SKM-1 treated with dmso at 0.1 percent for 144 hours (cell line): ENCODE measurements at regions not wholly inside any gene's neighbourhood (a gene's known extent, or its start where the extent isn't known, plus 50 kb on each side); places are given as distances from the start of the nearest gene placed in this dataset.
"Not testable (repeated sequence)": the region's sequence is repeated elsewhere in the genome, so short reads cannot be mapped to it uniquely, and the experiment has no call there.

Experiments
- DNase-seq: peaks from one replicate; lab custom pipeline; 2025; ENCODE audit not compliant: unreplicated experiment; lab: John Stamatoyannopoulos, UW

GRCh38 chr11:122604621-122605020 lies 50.9 kb upstream of the UBASH3B start:
- DNase-seq: no peak

DNA sequence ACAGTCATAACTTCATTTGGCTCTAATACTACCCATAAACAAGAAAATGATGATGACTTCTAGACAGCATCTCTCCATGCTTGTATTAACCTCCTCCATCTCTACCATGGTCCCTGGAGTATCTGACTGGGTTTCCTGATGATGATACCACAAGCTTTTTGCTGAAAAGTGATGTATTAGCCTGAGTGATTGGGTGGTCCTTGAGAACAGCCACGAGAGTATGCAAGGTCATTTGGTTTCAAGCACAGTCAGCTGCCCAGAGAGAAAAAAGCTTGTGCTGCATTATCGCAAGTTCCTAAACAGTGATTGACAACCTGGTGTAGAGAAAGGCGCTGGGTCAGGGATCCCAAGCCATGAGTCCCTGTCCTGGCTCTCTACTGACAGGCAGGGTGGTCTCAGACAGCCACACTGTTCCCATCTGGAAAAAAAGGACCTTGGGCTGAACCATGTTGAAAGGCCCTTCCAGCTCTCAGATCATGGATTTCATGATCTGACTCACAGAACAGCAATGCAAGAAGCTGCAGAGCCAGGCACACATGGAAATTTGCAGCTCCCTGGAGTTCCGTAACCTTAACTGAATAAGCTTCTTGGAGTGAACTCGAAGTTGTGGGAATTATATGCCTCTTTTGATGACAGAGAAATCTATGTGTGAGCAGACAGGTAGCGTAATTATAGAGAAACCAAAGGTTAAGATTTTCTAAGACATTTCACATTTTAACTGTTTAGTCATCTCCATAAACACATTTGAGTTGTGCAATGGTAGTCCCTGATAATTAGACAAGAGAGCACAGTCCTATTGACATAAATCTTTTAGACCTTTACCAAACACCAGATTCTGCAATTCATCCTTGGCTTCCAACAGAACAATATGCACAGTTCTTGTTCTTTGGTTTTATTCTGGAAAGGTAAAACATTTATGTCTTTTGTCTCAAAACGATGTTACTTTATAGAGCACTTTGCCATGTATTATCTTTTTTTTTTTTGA lies 54.1 kb upstream of the UBASH3B start:
- no peak for DNase-seq

DNA sequence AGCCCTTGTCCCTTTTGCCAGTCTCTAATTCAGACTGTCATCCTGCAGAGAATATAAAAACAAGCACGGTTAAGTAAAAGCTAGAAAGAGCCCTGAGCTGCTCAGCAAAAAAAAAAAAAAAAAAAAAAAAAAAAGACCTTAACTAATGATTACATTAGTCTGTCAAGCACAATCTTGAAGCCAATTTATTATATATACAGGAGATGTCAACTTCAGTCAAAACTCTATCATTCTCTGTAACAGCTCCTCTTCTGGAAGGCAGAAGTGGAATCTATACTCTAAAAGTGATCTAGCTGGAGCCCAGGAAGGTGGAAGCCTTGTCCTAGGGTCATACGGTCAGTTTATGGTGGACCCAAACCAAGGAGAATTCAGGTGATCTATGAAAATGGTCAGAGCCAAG lies 55.2 kb upstream of the UBASH3B start:
- no peak for DNase-seq

GRCh38 chr11:122599434-122599833 lies 56.1 kb upstream of the UBASH3B start:
- DNase-seq: no peak

- DNase-seq: no peak
These were observed 56.6 kb upstream of the UBASH3B start for GRCh38 chr11:122598971-122599370.

GRCh38 chr11:122597511-122597910 lies 58.0 kb upstream of the UBASH3B start:
- DNase-seq: no peak

GRCh38 chr11:122594986-122595645 lies 60.4 kb upstream of the UBASH3B start:
- no peak for DNase-seq

DNA sequence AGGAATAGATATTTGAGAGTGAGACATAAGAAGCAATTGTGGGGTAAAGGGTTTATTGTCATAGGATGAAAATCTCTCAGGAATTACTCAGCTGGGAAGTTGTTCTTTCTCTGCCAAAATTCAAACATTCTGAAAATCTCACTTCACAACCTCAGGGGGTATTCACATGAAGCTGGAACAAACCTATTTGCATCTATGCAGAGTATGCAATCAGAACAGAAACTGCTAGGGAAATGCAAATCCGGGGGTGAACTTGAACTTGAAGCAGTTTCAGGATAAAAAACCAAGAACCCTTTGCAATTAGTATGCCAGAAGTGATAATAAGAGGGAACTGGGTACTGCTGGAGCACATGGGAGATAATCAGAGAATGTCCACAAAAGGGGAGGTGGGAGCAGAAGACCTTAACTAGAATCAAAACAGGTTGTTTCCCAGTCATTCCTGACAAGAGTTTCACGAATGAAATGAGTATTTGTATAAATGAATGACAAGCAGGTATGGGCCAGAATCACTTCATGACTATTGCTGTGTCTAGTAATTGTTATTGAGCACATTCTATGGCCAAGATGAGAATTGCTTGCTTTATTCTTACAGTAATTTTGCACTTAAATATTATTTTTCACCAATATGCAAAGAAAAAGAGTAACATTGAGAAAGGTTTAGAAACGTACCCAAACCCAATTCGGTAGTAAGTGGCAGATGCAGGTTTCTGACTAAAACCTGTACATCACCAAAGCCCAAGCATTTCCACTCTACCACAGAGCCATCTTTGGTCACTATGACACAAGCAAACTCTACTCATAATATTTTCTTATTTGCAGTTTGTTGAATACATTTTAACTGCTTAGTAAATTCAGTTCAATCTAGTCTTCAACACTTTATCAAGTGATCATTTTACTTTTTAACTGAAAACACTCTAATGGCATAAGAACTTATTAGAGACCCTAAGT lies 61.8 kb upstream of the UBASH3B start:
- DNase-seq: no peak

DNA sequence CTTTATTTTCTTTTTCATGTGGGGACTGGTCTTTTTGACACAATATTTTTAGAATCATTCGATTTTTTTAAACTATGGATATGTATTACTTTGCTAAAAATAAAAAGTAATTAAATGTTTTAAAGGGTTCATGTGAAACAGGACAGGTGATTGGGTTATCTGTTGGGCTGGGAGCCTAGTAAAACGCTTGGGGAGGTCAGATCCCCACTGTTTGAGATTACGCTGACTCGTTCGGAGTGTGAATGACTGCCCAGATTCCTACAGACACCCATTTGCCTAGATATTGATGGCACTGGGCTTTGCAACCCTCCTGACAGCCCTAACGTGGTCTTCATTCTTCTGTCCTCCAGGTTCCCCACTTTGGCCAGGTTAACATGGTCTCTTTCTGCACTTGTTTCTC lies 62.9 kb upstream of the UBASH3B start:
- no peak for DNase-seq

- DNase-seq: no peak
These were observed 70.9 kb upstream of the UBASH3B start for GRCh38 chr11:122584670-122585069.

GRCh38 chr11:122580071-122580470 lies 75.5 kb upstream of the UBASH3B start:
- DNase-seq: not testable (repeated sequence)

DNA sequence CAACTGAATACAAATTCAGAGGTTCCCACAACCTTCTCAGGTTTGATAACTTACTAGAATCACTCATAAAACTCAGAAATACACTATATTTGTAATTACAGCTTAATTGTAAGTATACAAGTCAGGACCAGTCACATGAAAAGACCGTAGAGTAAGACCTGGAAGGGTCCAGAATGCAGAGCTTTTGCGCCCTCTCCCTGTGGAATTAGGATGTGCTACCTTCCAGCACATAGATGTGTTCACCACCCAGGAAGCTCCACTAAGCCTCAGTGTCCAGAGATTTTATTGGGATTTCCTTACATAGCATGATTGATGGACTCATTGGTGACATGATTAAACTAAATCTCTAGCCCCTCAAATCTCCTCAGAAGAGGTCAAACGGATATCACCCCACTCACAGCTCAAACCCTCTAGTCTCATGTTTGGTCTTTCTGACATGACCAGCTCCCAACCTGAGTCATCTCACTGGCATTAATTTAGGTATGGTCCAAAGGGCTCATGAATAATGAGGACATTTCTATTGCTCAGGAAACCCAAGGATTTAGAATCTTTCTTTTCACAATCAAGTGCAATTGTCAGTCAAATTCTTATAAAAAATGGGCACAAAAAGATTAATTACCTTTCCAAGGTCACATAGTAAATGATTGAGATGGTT lies 77.2 kb upstream of the UBASH3B start:
- DNase-seq: no peak

GRCh38 chr11:122572592-122572991 lies 82.9 kb upstream of the UBASH3B start:
- no peak for DNase-seq

DNA sequence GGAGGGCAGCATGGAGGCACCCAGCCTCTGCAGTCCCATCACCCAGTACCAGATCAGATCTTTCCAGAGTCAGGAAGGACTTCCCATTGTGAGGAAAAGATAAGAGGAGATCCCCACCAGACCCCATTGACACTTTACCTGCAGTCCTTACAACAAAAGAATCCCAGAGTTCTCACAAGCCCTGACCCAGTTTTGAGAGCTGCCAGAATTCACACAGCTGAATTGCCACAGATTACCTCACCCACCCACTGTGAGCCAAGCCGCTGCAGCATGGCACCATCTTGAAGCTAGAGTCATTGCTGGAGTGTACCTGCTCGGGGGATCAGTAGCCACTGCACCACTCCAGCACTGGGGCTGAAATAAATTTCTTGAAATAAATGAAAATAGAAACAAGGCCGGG lies 91.8 kb upstream of the UBASH3B start:
- no peak for DNase-seq

DNA sequence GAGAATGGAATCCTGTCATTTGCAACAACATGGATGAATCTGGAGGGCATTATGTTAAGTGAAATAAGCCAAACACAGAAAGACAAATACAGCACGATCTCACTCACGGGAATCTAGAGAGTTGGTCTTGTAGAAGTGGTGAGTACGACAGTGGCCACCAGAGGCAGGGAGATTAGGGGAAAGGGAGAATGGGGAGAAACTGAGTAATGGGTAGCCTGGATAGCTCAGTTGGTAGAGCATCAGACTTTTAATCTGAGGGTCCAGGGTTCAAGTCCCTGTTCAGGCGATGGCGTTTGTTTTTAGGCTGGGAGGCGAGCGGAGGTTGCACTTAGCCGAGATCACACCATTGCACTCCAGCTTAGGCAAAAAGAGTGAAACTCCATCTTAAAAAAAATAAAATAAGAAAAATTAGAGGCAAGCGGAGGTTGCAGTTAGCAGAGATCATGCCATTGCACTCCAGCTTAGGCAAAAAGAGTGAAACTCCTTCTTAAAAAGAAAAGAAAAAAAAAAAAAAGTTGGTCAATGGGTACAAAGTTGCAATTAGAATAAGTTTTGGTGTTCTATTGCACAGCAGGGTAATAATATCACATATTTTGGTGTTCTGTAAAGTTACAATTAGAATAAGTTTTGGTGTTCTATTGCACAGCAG lies 95.7 kb upstream of the UBASH3B start:
- DNase-seq: no peak

GRCh38 chr11:122559218-122559617 lies 96.3 kb upstream of the UBASH3B start:
- DNase-seq: not testable (repeated sequence)

GRCh38 chr11:122557163-122557562 lies 98.4 kb upstream of the UBASH3B start:
- not testable (repeated sequence) for DNase-seq

DNA sequence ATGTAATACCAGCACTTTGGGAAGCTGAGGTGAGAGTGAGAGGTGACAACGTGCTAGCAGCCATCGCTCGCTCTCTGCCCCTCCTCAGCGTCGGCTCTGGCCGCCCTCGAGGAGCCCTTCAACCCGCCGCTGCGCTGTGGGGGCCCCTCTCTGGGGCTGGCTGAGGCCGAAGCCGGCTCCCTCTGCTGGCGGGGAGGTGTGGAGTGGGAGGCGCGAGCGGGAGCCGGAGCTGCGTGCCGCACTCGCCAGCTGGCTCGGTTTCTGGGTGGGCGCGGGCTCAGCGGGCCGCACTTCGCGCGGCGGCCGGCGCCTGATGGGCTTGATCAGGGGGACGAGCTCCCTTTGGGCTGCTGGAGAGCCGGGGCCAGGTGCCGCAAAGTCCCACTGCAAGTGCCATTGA lies 98.9 kb upstream of the UBASH3B start:
- no peak for DNase-seq

DNA sequence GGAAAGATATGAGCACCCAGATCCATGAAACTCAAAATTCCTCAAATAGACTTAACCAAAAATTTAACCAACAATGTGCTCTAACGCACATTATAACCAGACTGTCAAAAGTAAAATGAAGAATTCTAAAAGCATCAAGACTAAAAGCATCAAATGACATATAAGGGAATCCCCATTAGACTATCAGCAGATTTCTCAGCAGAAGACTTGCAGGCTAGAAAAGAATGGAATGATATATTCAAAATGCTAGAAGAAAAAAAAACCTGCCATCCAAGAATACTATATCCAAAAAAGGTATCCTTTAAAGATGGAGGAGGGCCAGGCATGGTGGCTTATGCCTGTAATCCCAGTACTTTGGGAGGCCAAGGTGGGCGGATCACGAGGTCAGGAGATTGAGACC lies 117.5 kb upstream of the UBASH3B start:
- no peak for DNase-seq

GRCh38 chr11:122524898-122525297 lies 130.6 kb upstream of the UBASH3B start:
- no peak for DNase-seq
